Gastroesophageal sphincter (tissue), 3 donors: ENCODE measurements at regions not wholly inside any gene's neighbourhood (a gene's known extent, or its start where the extent isn't known, plus 50 kb on each side); places are given as distances from the start of the nearest gene placed in this dataset.

Experiments
- CTCF ChIP-seq, 4 experiments: fragments of 200-600 bp in 2 of 4; fragments of 450-650 bp in 2 of 4; sonication (generic) in 1 of 4; IDR thresholded peaks; one replicate each; pipeline ENCODE4 v1.5.1; 2017 to 2019; ENCODE audit warnings: antibody characterized with exemption in 4 of 4, mild to moderate bottlenecking in 2 of 4, moderate library complexity in 2 of 4
- POLR2A ChIP-seq, 2 donors: fragments of 450-650 bp; IDR thresholded peaks; one replicate each; pipeline ENCODE4 v1.6.1; 2017; ENCODE audit warnings: antibody characterized with exemption in 2 of 2, mild to moderate bottlenecking in 2 of 2, moderate library complexity in 1 of 2

- TF ChIP-seq POLR2A (IDR thresholded peaks at IDR 0.05) (no peak), CTCF (IDR thresholded peaks at IDR 0.05) (no peak)
Observed at GRCh38 chr4:132132433-132132832, 1016.7 kb upstream of the PCDH10 start.
